ENCODE measurements at regions not wholly inside any gene's neighbourhood (a gene's known extent, or its start where the extent isn't known, plus 50 kb on each side); places are given as distances from the start of the nearest gene placed in this dataset.
A peak's percentile ranks its signal among the peaks of the same experiment; 100 is the strongest.
"Not testable (repeated sequence)": the region's sequence is repeated elsewhere in the genome, so short reads cannot be mapped to it uniquely, and the experiment has no call there.

DNA sequence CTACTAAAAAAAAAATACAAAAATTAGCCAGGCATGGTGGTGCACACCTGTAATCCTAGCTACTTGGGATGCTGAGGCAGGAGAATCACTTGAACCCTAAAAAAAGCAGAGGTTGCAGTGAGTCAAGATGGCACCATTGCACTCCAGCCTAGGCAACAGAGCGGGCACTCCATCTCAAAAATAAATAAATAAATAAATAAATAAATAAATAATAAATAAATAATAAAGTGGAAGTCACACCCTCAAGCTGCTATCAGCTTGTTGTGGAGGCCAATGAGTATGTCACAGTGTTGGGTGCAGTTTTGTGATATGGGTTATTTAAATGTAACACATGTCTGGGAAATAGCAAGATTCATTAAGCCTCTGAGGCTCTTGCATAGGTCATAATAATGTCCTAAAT is 153.9 kb downstream of the NR2F2 start (continued):
- TF ChIP-seq, protein P1, sequence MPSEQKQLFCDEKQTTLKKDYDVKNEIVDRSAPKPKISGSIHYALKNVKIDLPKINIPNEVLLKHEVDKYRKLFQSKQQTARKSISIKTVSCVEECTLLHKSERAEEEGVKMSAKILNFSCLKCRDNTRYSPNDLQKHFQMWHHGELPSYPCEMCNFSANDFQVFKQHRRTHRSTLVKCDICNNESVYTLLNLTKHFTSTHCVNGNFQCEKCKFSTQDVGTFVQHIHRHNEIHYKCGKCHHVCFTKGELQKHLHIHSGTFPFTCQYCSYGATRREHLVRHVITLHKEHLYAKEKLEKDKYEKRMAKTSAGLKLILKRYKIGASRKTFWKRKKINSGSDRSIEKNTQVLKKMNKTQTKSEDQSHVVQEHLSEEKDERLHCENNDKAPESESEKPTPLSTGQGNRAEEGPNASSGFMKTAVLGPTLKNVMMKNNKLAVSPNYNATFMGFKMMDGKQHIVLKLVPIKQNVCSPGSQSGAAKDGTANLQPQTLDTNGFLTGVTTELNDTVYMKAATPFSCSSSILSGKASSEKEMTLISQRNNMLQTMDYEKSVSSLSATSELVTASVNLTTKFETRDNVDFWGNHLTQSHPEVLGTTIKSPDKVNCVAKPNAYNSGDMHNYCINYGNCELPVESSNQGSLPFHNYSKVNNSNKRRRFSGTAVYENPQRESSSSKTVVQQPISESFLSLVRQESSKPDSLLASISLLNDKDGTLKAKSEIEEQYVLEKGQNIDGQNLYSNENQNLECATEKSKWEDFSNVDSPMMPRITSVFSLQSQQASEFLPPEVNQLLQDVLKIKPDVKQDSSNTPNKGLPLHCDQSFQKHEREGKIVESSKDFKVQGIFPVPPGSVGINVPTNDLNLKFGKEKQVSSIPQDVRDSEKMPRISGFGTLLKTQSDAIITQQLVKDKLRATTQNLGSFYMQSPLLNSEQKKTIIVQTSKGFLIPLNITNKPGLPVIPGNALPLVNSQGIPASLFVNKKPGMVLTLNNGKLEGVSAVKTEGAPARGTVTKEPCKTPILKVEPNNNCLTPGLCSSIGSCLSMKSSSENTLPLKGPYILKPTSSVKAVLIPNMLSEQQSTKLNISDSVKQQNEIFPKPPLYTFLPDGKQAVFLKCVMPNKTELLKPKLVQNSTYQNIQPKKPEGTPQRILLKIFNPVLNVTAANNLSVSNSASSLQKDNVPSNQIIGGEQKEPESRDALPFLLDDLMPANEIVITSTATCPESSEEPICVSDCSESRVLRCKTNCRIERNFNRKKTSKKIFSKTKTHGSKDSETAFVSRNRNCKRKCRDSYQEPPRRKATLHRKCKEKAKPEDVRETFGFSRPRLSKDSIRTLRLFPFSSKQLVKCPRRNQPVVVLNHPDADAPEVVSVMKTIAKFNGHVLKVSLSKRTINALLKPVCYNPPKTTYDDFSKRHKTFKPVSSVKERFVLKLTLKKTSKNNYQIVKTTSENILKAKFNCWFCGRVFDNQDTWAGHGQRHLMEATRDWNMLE (tag by site-specific recombination; conservative IDR thresholded peaks at IDR 0.05; ENCODE audit: low read depth), result peak; percentile 66
- peak; percentile 36; the same call in 1 of the 2 replicates for TF ChIP-seq ZBTB8A (tag by site-specific recombination; IDR thresholded peaks at IDR 0.05)
- peak; percentile 36 for TF ChIP-seq ZNF623 (tag by site-specific recombination; IDR thresholded peaks at IDR 0.05)

DNA sequence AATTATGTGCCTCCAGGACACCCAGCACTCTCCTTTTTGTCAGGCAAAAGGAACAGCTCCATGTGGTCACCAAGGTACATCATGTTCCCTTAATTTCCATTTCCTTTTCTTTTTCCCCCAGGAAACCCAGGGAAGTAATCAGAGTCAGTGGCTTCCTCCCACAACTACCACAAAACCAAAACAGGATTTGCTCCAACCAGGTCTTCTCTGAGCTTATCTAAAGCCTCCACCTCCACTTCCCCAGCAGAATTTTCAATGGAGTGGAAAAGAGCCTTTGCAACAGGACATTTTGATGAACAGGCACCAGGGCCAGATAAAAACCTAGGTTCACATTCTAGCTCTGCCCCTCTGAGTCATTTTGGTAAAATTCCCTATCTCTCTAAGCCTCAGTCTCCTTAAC is 154.3 kb downstream of the NR2F2 start:
- Histone ChIP-seq H3K4me1 (ENCODE audit: control insufficient read depth, insufficient read depth, low read length) (no peaks in the 10 kb centered on the region), H3K36me3 (ENCODE audit: control insufficient read depth in 2 of 2, insufficient read depth in 1 of 2, low read length in 2 of 2) (no peaks in the 10 kb centered on the region), H3K9me3 (ENCODE audit: control insufficient read depth, insufficient read depth, low read depth, low read length) (no peaks in the 10 kb centered on the region), H3K27ac (ENCODE audit: extremely low read depth, low read depth, low read length) (no peak overlapping the region), H3K4me3 (ENCODE audit: low read depth, low read length) (no peak overlapping the region)
- ChIA-PET CTCF (interaction anchor here (1.3 kb wide), 1 partner anchor 127 kb away, joined by 6 read pairs; no protein-coding TSS in a partner anchor), POLR2A (no interaction called here)
- 0 out of 2 replicates have a peak, but pooled peaks have one; percentile 9 for TF ChIP-seq EGR2 (tag by site-specific recombination; IDR thresholded peaks at IDR 0.05; ENCODE audit: low read depth)
- TF ChIP-seq, protein P2, sequence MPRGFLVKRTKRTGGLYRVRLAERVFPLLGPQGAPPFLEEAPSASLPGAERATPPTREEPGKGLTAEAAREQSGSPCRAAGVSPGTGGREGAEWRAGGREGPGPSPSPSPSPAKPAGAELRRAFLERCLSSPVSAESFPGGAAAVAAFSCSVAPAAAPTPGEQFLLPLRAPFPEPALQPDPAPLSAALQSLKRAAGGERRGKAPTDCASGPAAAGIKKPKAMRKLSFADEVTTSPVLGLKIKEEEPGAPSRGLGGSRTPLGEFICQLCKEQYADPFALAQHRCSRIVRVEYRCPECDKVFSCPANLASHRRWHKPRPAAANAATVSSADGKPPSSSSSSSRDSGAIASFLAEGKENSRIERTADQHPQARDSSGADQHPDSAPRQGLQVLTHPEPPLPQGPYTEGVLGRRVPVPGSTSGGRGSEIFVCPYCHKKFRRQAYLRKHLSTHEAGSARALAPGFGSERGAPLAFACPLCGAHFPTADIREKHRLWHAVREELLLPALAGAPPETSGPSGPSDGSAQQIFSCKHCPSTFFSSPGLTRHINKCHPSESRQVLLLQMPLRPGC (tag by site-specific recombination; IDR thresholded peaks at IDR 0.05), result no peak
- no peak for TF ChIP-seq ZNF391 (tag by site-specific recombination; IDR thresholded peaks at IDR 0.05; ENCODE audit: borderline replicate concordance, low read depth)
- no peak for TF ChIP-seq ZNF707 (tag by site-specific recombination; IDR thresholded peaks at IDR 0.05)
- TF ChIP-seq OVOL3 (tag by site-specific recombination; IDR thresholded peaks at IDR 0.05), result no peak
- TF ChIP-seq, protein P3, sequence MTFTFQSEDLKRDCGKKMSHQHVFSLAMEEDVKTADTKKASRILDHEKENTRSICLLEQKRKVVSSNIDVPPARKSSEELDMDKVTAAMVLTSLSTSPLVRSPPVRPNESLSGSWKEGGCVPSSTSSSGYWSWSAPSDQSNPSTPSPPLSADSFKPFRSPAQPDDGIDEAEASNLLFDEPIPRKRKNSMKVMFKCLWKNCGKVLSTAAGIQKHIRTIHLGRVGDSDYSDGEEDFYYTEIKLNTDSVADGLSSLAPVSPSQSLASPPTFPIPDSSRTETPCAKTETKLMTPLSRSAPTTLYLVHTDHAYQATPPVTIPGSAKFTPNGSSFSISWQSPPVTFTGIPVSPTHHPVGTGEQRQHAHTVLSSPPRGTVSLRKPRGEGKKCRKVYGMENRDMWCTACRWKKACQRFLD (tag by site-specific recombination; IDR thresholded peaks at IDR 0.05), result no peak

DNA sequence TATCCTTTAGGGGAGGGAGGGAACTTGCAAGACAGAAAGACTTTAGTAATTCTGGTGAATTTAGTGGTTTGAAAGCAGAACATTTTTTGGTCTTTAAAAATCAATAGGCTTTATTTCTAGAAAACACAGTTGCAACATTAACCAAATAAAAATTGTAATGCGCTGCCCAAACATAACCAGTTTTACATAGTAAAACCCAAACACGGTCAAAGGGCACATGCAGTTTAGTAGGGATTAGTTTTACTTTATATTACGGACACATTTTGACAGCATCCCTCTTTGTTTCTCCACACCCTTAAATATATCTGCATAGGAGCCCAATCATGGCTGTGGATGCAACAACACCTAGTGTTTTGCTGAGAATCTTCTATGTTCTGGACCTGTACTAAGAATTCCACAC is 156.7 kb downstream of the NR2F2 start:
- POLR2A ChIA-PET, result no interaction called here

DNA sequence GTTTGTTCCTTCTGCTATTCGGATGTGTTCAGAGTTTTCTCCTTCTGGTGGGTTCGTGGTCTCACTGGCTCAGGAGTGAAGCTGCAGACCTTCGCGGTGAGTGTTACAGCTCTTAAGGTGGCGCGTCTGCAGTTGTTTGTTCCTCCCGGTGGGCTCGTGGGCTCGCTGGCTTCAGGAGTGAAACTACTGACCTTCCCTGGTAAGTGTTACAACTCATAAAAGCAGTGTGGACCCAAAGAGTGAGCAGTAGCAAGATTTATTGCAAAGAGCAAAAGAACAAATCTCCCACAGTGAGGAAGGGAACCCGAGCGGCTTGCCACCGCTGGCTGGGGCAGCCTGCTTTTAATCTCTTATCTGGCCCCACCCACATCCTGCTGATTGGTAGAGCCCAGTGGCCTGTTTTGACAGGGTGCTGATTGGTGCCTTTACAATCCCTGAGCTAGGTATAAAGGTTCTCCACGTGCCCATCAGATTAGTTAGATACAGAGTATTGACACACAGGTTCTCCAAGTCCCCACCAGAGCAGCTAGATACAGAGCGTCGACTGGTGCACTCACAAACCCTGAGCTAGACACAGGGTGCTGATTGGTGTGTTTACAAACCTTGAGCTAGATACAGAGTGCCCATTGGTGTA is 160.7 kb downstream of the NR2F2 start:
- H3K9me3 ChIP-seq (ENCODE audit: control insufficient read depth, insufficient read depth, low read depth, low read length); H3K4me1 ChIP-seq (ENCODE audit: control insufficient read depth, insufficient read depth, low read length); H3K27ac ChIP-seq (ENCODE audit: extremely low read depth, low read depth, low read length); POLR2A ChIA-PET; H3K4me3 ChIP-seq (ENCODE audit: low read depth, low read length); H3K36me3 ChIP-seq (ENCODE audit: control insufficient read depth in 2 of 2, insufficient read depth in 1 of 2, low read length in 2 of 2): not testable (repeated sequence)
- CTCF ChIA-PET, result interaction anchor here (0.5 to 0.8 kb wide), 2 partner anchors 87 to 185 kb away, joined by 3 to 4 read pairs; no protein-coding TSS in a partner anchor

More for the DNA sequence above, 156.7 kb downstream of the NR2F2 start:
- Histone ChIP-seq H3K4me1 (ENCODE audit: control insufficient read depth, insufficient read depth, low read length) (no peaks in the 10 kb centered on the region), H3K36me3 (ENCODE audit: control insufficient read depth in 2 of 2, insufficient read depth in 1 of 2, low read length in 2 of 2) (no peaks in the 10 kb centered on the region), H3K27ac (ENCODE audit: extremely low read depth, low read depth, low read length) (no peak overlapping the region), H3K9me3 (ENCODE audit: control insufficient read depth, insufficient read depth, low read depth, low read length) (no peaks in the 10 kb centered on the region), H3K4me3 (ENCODE audit: low read depth, low read length) (no peak overlapping the region)
- CTCF ChIA-PET, result interaction anchor here (0.5 kb wide), 1 partner anchor 314 kb away, joined by 5 read pairs; no protein-coding TSS in a partner anchor
- TF ChIP-seq ZNF121 (tag by site-specific recombination; IDR thresholded peaks at IDR 0.05) (no peak), ZNF623 (tag by site-specific recombination; IDR thresholded peaks at IDR 0.05) (no peak), ZNF549 (tag by site-specific recombination; IDR thresholded peaks at IDR 0.05) (no peak), ZNF202 (tag by site-specific recombination; IDR thresholded peaks at IDR 0.05; ENCODE audit: borderline replicate concordance) (no peak), ZNF654 (tag by site-specific recombination; IDR thresholded peaks at IDR 0.05; ENCODE audit: low read depth) (no peak), ZNF114 (tag by site-specific recombination; IDR thresholded peaks at IDR 0.05) (no peak), ZNF404 (tag by site-specific recombination; IDR thresholded peaks at IDR 0.05) (no peak), ZNF416 (tag by site-specific recombination; IDR thresholded peaks at IDR 0.05) (no peak), BCL11A (tag by site-specific recombination; IDR thresholded peaks at IDR 0.05; ENCODE audit: low read depth) (no peak), ZNF544 (tag by site-specific recombination; IDR thresholded peaks at IDR 0.05) (no peak)
- TF ChIP-seq, protein P4, sequence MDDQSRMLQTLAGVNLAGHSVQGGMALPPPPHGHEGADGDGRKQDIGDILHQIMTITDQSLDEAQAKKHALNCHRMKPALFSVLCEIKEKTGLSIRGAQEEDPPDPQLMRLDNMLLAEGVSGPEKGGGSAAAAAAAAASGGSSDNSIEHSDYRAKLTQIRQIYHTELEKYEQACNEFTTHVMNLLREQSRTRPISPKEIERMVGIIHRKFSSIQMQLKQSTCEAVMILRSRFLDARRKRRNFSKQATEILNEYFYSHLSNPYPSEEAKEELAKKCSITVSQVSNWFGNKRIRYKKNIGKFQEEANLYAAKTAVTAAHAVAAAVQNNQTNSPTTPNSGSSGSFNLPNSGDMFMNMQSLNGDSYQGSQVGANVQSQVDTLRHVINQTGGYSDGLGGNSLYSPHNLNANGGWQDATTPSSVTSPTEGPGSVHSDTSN (CRISPR knock-in tag; IDR thresholded peaks at IDR 0.05), result no peak
- TF ChIP-seq, protein P5, sequence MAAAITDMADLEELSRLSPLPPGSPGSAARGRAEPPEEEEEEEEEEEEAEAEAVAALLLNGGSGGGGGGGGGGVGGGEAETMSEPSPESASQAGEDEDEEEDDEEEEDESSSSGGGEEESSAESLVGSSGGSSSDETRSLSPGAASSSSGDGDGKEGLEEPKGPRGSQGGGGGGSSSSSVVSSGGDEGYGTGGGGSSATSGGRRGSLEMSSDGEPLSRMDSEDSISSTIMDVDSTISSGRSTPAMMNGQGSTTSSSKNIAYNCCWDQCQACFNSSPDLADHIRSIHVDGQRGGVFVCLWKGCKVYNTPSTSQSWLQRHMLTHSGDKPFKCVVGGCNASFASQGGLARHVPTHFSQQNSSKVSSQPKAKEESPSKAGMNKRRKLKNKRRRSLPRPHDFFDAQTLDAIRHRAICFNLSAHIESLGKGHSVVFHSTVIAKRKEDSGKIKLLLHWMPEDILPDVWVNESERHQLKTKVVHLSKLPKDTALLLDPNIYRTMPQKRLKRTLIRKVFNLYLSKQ (tag by site-specific recombination; IDR thresholded peaks at IDR 0.05; ENCODE audit: borderline replicate concordance), result no peak

Measured in HEK293 (cell line).